Mesendoderm (in vitro differentiated cells): ENCODE measurements at regions not wholly inside any gene's neighbourhood (a gene's known extent, or its start where the extent isn't known, plus 50 kb on each side); places are given as distances from the start of the nearest gene placed in this dataset.

Source experiments
- DNase-seq: peaks from one replicate; pipeline ENCODE4 v3.0.0; 2013
- H2AK5ac ChIP-seq: 2 replicates; pipeline ENCODE4 v1.6.1; 2013; ENCODE audit warnings: low read length, inconsistent platforms
- H2BK120ac ChIP-seq: 2 replicates; pipeline ENCODE4 v1.6.1; 2013; ENCODE audit warnings: low read depth, mild to moderate bottlenecking, low read length, moderate library complexity, mixed read lengths
- H2BK15ac ChIP-seq: replicated peaks from 2 replicates; pipeline ENCODE4 v1.6.1; 2013; ENCODE audit warnings: low read depth, mild to moderate bottlenecking, moderate library complexity
- H2BK5ac ChIP-seq: 2 replicates; pipeline ENCODE4 v1.6.1; 2013; ENCODE audit warnings: low read length, inconsistent platforms
- H3K18ac ChIP-seq: 2 replicates; pipeline ENCODE4 v1.6.1; 2013; ENCODE audit warnings: mild to moderate bottlenecking, low read length, mixed read lengths
- H3K23ac ChIP-seq: one replicate; pipeline ENCODE4 v1.6.1; 2013; ENCODE audit warnings: low read length
- H3K27ac ChIP-seq: 2 replicates; pipeline ENCODE4 v1.5.1; 2013; ENCODE audit warnings: low read depth, mild to moderate bottlenecking, inconsistent platforms, low read length, moderate library complexity
- H3K27me3 ChIP-seq: 2 replicates; pipeline ENCODE4 v1.6.1; 2013; ENCODE audit warnings: low read length, control low read depth, mild to moderate bottlenecking, inconsistent platforms; ENCODE audit not compliant: insufficient read depth, poor library complexity
- H3K36me3 ChIP-seq: 2 replicates; pipeline ENCODE4 v1.6.1; 2013; ENCODE audit warnings: low read length, inconsistent platforms; ENCODE audit not compliant: control insufficient read depth, insufficient read depth
- H3K4ac ChIP-seq: one replicate; pipeline ENCODE4 v1.6.1; 2013; ENCODE audit warnings: low read depth, mild to moderate bottlenecking, low read length, moderate library complexity
- H3K4me1 ChIP-seq: 2 replicates; pipeline ENCODE4 v1.6.1; 2013; ENCODE audit warnings: low read depth, low read length, inconsistent platforms; ENCODE audit not compliant: control insufficient read depth
- H3K4me2 ChIP-seq: 2 replicates; pipeline ENCODE4 v1.6.1; 2013; ENCODE audit warnings: low read length
- H3K4me3 ChIP-seq: 2 replicates; pipeline ENCODE4 v1.5.1; 2013; ENCODE audit warnings: mild to moderate bottlenecking, low read length
- H3K56ac ChIP-seq: one replicate; pipeline ENCODE4 v1.6.1; 2013; ENCODE audit warnings: low read length
- H3K79me1 ChIP-seq: 2 replicates; pipeline ENCODE4 v1.6.1; 2013; ENCODE audit warnings: low read length, inconsistent platforms
- H3K79me2 ChIP-seq: 2 replicates; pipeline ENCODE4 v1.6.1; 2013; ENCODE audit warnings: mild to moderate bottlenecking, low read length; ENCODE audit not compliant: control insufficient read depth, insufficient read depth
- H3K9ac ChIP-seq: 2 replicates; pipeline ENCODE4 v1.6.1; 2013; ENCODE audit warnings: low read length, inconsistent platforms
- H4K5ac ChIP-seq: one replicate; pipeline ENCODE4 v1.6.1; 2013; ENCODE audit warnings: low read length
- H4K8ac ChIP-seq: one replicate; pipeline ENCODE4 v1.6.1; 2013; ENCODE audit warnings: low read depth, mild to moderate bottlenecking, control low read depth, low read length, moderate library complexity
- WGBS: extraction: QIAGEN DNeasy Blood & Tissue Kit; methylation state at CpG from one replicate; pipeline ENCODE4 v1.1.7; 2013; ENCODE audit warnings: low lambda C conversion rate, missing lambda C conversion rate; ENCODE audit not compliant: insufficient coverage; ENCODE audit errors: extremely low coverage; 5-methylcytosine and 5-hydroxymethylcytosine counted together

DNA sequence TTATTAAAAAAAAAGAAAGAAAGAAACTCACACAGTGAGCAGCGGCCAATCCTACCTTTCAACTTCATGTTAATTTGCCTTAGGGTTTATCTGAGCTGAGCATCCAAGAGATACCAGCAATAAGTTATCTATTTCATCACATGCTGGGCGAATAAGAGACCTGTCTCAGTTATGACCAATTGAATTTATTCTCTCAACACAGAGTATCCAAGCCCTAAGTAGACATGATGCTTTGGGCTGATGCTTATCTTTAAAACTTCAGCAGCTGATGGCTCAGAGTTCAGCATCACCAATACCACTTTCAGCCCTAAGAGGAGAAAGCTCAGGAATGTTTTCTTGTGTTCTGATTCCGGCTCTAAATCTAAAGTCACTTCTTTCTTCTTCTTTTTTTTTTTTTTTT is 489.0 kb upstream of the ZFHX3 start:
- no peak for DNase-seq
- no peak overlapping the region for H3K18ac ChIP-seq
- H2BK15ac ChIP-seq: no peak overlapping the region
- no peak overlapping the region for H2BK5ac ChIP-seq
- no peaks in the 10 kb centered on the region for H3K4me1 ChIP-seq
- no peaks in the 10 kb centered on the region for H3K79me1 ChIP-seq
- no peak overlapping the region for H3K56ac ChIP-seq
- no peaks in the 10 kb centered on the region for H3K79me2 ChIP-seq
- H3K36me3 ChIP-seq: no peaks in the 10 kb centered on the region
- no peaks in the 10 kb centered on the region for H3K27me3 ChIP-seq
- H4K5ac ChIP-seq: no peak overlapping the region
- no peak overlapping the region for H2AK5ac ChIP-seq
- H3K4me3 ChIP-seq: no peak overlapping the region
- no peak overlapping the region for H3K4me2 ChIP-seq
- H2BK120ac ChIP-seq: no peak overlapping the region
- no CpG with 5 or more reads among the region's 3 CpGs for WGBS
- no peak overlapping the region for H3K23ac ChIP-seq
- no peak overlapping the region for H3K27ac ChIP-seq
- no peak overlapping the region for H3K4ac ChIP-seq
- H3K9ac ChIP-seq: no peak overlapping the region
- no peak overlapping the region for H4K8ac ChIP-seq

DNA sequence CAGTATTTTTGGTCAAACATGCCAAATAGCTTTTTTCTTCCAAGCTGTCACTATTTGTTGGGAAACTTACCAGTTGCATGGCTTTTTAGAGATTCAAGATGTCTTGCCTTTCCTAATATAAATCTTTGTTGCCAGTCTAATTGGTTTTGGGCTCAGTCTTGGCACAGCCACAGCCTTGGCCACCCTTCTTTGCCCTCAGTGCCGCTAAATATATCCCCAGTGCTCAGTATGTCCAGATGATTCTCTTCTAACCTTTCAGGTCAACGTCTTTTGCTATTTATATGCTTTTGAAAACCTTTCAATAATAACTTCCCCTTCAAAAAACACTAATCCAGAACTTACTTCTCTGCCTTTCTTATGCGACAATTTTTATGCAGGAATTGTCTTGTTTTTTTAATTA is 483.1 kb upstream of the ZFHX3 start:
- no peak overlapping the region for H3K27ac ChIP-seq
- no CpG with 5 or more reads among the region's 3 CpGs for WGBS
- no peak overlapping the region for H3K4me2 ChIP-seq

DNA sequence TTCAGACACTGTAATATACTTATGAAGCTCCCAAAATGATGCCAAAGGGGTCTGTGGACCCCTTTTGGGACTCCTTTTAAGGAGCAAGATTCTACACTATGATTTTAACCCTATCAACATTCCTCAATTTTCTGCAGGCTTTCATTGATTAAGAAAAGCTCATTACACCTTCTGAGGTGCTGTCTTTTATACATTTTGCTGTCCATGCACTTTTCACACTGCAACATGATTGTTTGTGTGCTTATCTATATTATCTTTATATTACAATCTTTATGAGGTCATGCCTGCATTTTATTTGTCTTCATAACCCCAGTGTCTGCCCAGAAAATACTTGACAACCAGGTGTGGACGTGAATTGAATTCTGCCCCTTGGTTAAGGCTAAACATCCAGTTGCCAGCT is 482.6 kb upstream of the ZFHX3 start:
- no peak overlapping the region for H3K4me2 ChIP-seq
- H4K5ac ChIP-seq: no peak overlapping the region
- H3K36me3 ChIP-seq: no peaks in the 10 kb centered on the region
- no peaks in the 10 kb centered on the region for H3K27me3 ChIP-seq
- no peaks in the 10 kb centered on the region for H3K79me2 ChIP-seq
- H2BK5ac ChIP-seq: no peak overlapping the region
- no peak overlapping the region for H3K56ac ChIP-seq
- H3K79me1 ChIP-seq: no peaks in the 10 kb centered on the region
- no peak overlapping the region for H3K4me3 ChIP-seq
- WGBS: no CpG with 5 or more reads among the region's 1 CpG
- H3K4me1 ChIP-seq: no peaks in the 10 kb centered on the region
- no peak for DNase-seq
- no peak overlapping the region for H2BK120ac ChIP-seq
- no peak overlapping the region for H3K4ac ChIP-seq
- H2BK15ac ChIP-seq: no peak overlapping the region
- H3K18ac ChIP-seq: no peak overlapping the region
- H3K9ac ChIP-seq: no peak overlapping the region
- no peak overlapping the region for H3K23ac ChIP-seq
- no peak overlapping the region for H3K27ac ChIP-seq
- no peak overlapping the region for H4K8ac ChIP-seq
- H2AK5ac ChIP-seq: no peak overlapping the region

More for the DNA sequence above, 483.1 kb upstream of the ZFHX3 start:
- Histone ChIP-seq H3K79me2 (no peaks in the 10 kb centered on the region), H2BK15ac (no peak overlapping the region), H4K8ac (no peak overlapping the region), H2BK5ac (no peak overlapping the region), H2BK120ac (no peak overlapping the region), H2AK5ac (no peak overlapping the region), H3K4me1 (no peaks in the 10 kb centered on the region), H3K4ac (no peak overlapping the region), H3K56ac (no peak overlapping the region), H3K9ac (no peak overlapping the region), H4K5ac (no peak overlapping the region), H3K27me3 (no peaks in the 10 kb centered on the region), H3K23ac (no peak overlapping the region), H3K4me3 (no peak overlapping the region), H3K18ac (no peak overlapping the region), H3K36me3 (no peaks in the 10 kb centered on the region), H3K79me1 (no peaks in the 10 kb centered on the region)
- no peak for DNase-seq

DNA sequence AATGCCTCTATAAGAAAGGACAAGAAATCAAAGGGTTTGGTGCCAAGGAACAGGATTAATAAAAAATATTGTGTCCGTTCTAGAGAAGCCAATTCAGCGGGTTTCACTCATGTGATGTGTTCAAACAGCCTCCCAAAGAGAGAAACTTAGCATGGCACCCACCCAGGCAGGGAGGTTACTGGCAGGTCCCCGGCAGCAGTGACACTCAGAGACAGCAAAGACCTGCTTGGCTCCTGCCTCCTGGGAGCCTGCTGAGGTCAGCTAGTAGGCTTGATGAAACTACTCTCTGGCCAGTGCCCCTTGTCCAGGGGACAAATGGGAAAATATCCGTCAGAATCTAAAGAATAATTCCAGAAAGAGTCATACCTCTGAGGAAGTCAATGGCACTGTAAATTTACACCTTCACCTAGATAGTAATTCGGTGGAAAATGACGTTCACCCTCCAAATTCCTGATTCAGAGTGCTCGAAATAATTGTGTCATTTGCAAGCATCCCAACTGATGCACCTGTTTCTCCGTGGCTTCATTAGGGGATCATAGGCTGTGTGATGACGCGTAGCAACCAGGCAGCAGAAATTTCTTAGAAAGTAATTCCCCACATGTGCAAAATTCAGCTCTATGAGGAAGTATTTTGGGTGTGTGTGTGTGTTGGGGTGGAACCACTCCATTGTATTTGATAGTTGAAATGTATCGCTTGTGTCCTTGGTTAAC is 481.5 kb upstream of the ZFHX3 start:
- no peaks in the 10 kb centered on the region for H3K79me2 ChIP-seq
- no peaks in the 10 kb centered on the region for H3K27me3 ChIP-seq
- no peak overlapping the region for H3K18ac ChIP-seq
- H4K5ac ChIP-seq: no peak overlapping the region
- H3K4me3 ChIP-seq: no peak overlapping the region
- no peak overlapping the region for H3K23ac ChIP-seq
- no peak overlapping the region for H2BK120ac ChIP-seq
- no peak overlapping the region for H4K8ac ChIP-seq
- no peak overlapping the region for H3K56ac ChIP-seq
- H3K9ac ChIP-seq: no peak overlapping the region
- H3K4me2 ChIP-seq: no peak overlapping the region
- no peaks in the 10 kb centered on the region for H3K4me1 ChIP-seq
- H3K4ac ChIP-seq: no peak overlapping the region
- no peak overlapping the region for H2BK5ac ChIP-seq
- WGBS: no CpG with 5 or more reads among the region's 11 CpGs
- H2BK15ac ChIP-seq: no peak overlapping the region
- H3K27ac ChIP-seq: no peak overlapping the region
- no peaks in the 10 kb centered on the region for H3K79me1 ChIP-seq
- no peak for DNase-seq
- no peaks in the 10 kb centered on the region for H3K36me3 ChIP-seq
- no peak overlapping the region for H2AK5ac ChIP-seq

DNA sequence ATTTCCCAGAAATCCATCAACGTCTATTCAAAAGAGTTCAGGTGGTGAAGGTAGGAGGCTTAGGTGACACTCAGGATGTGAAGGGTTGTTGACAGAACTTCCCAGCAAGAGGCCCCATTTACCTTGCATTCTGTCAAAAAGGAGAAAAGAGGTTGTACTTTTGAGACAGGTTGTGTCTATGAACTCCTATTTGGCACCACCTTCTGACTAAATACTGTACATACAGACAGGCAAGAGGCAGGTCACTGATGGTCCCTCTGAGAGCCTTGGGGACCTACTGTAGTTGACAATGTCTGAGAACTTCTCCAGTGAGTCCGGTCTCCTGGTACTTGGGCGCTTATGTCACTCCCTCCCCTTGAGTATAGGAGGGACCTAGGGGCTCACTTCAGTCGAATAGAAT is 479.3 kb upstream of the ZFHX3 start:
- Histone ChIP-seq H3K36me3 (no peaks in the 10 kb centered on the region), H3K4me1 (no peaks in the 10 kb centered on the region), H3K23ac (no peak overlapping the region), H2BK120ac (no peak overlapping the region), H3K4ac (no peak overlapping the region), H3K79me2 (no peaks in the 10 kb centered on the region), H3K4me2 (no peak overlapping the region), H3K79me1 (no peaks in the 10 kb centered on the region), H2BK15ac (no peak overlapping the region), H3K9ac (no peak overlapping the region), H4K5ac (no peak overlapping the region), H2AK5ac (no peak overlapping the region), H3K4me3 (no peak overlapping the region), H3K27me3 (no peaks in the 10 kb centered on the region), H3K27ac (no peak overlapping the region), H2BK5ac (no peak overlapping the region), H3K56ac (no peak overlapping the region), H3K18ac (no peak overlapping the region), H4K8ac (no peak overlapping the region)
- DNase-seq: no peak
- WGBS: no CpG with 5 or more reads among the region's 4 CpGs
